Adrenal gland (tissue), 9 donors: ENCODE measurements at regions not wholly inside any gene's neighbourhood (a gene's known extent, or its start where the extent isn't known, plus 50 kb on each side); places are given as distances from the start of the nearest gene placed in this dataset.
"Not testable (repeated sequence)": the region's sequence is repeated elsewhere in the genome, so short reads cannot be mapped to it uniquely, and the experiment has no call there.

Source experiments
- DNase-seq, 7 donors: peaks; one replicate each; pipeline ENCODE4 v3.0.0-alpha.2; 2019 to 2020
- H3K27ac ChIP-seq, 5 donors: fragments of 200-600 bp; sonication (generic) in 4 of 5; 1 replicate in 3 of 5; 2 replicates in 2 of 5; pipeline versions ENCODE4 v1.5.1 to v1.8.0; 2016 to 2020; ENCODE audit warnings: mild to moderate bottlenecking in 1 of 5
- H3K27me3 ChIP-seq: fragments of 200-600 bp; 2 replicates; pipeline ENCODE4 v1.8.0; 2021
- H3K36me3 ChIP-seq, 2 donors: fragments of 200-600 bp; replicated peaks in 1 of 2; 1 replicate in 1 of 2; 2 replicates in 1 of 2; pipeline versions ENCODE4 v1.5.1 to v1.8.0; 2018 to 2022
- H3K4me1 ChIP-seq, 2 donors: fragments of 200-600 bp; replicated peaks in 1 of 2; 1 replicate in 1 of 2; 2 replicates in 1 of 2; pipeline versions ENCODE4 v1.5.1 to v1.8.0; 2018 to 2021
- H3K4me3 ChIP-seq, 4 donors: fragments of 200-600 bp; sonication (generic) in 3 of 4; one replicate each; pipeline ENCODE4 v1.5.1; 2016 to 2018
- H3K9me3 ChIP-seq, 3 donors: fragments of 200-600 bp; sonication (generic) in 1 of 3; replicated peaks in 1 of 3; 1 replicate in 2 of 3; 2 replicates in 1 of 3; pipeline versions ENCODE4 v1.5.1 to v1.8.0; 2016 to 2021
- POLR2A ChIP-seq, 2 donors: fragments of 450-650 bp; IDR thresholded peaks; one replicate each; pipeline ENCODE4 v1.6.1; 2017; ENCODE audit warnings: antibody characterized with exemption in 2 of 2, mild to moderate bottlenecking in 2 of 2, moderate library complexity in 1 of 2
- WGBS, 4 donors: extraction: QIAGEN DNeasy Blood & Tissue Kit in 2 of 4; methylation state at CpG; one replicate each; pipeline versions ENCODE4 v1.1.5 to v1.1.7; 2013 to 2017; 5-methylcytosine and 5-hydroxymethylcytosine counted together
- intact Hi-C, 2 donors: fragments of 100-400 bp; cut with DNase I; formaldehyde crosslinking; loops; one replicate each; pipeline versions ENCODE4 v1.14.1 to v1.15.0; 2022 to 2023
- TF ChIP-seq, protein P1 (sequence below), 6 experiments: fragments of 450-650 bp in 4 of 6; fragments of 200-600 bp in 2 of 6; sonication (generic) in 1 of 6; IDR thresholded peaks; 1 replicate in 5 of 6; 2 replicates in 1 of 6; pipeline versions ENCODE4 v1.5.1 to v1.8.0; 2016 to 2021; ENCODE audit warnings: antibody characterized with exemption in 6 of 6, mild to moderate bottlenecking in 2 of 6, moderate library complexity in 1 of 6
- donor health status: healthy with polysubstance abuse.
- donor health status: Bipolar disorder and iron deficiency.
- donor health status: DM: yes; HTN: yes; CAD: no.
- donor health status: DM: no; HTN: no; CAD: no.
- donor health status: DM: no; HTN: no; CAD: no.

DNA sequence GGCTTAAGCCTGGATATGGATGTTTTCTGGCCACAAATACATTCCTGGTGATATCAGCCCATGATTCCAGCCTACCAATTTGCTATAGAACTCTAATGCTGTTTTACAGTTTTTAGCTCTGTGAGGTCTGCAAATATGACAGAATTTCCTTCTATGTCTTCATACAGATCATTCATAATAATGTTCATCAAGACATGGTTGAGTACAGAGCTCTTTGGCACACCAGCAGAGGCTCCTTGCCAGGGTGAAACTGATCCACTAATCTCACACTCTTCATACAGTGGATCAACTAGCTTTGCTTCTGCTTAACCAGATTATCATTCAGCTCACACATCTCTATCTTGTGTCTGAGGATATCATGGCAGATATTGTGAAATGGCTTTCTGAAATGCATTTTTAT is 672.1 kb downstream of the STK39 start:
- H3K27ac ChIP-seq = no peak overlapping the region
- H3K9me3 ChIP-seq = no peaks in the 10 kb centered on the region
- no peak for TF ChIP-seq POLR2A (IDR thresholded peaks at IDR 0.05)

DNA sequence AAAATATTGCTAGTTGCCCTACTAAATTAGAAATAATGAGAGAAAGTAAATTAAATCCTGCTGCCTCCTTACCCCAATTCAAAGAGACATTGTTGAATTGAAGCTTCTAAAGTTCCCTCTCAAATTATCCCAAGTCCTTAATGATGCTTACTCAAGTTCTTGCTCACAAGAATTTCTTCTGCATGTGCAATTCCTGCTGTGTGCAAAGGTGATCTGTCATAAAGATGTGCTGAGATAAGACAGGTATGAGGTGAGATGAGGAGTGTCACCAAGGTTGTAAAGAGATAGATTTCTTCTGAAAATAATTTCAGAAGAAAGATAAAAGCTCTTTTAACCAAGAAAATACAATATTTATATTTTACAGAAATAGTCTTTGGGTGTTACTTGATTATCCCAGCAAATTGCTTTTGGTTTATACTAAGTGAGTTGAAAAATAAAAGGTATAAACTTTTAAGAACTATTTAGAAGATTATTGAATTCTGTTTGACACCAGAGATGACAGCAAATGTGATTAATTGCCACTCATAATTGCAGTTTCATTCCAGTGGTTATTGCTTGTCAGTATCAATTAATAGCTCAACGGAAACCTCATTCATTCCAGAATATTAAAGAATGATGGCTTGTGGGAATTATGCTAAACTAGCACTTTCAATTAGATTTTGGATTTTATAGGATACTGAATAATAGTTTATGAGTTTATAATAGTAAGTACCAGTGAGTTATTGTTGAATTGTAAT is 674.3 kb downstream of the STK39 start:
- WGBS, 4 donors = 69 to 86% (median 80%) methylated on average over 1 of the region's 1 CpG
- intact Hi-C loops = no loop called here

More for the DNA sequence above, 672.1 kb downstream of the STK39 start:
- Histone ChIP-seq H3K36me3 (no peaks in the 10 kb centered on the region), H3K4me3 (no peak overlapping the region), H3K27me3 (no peaks in the 10 kb centered on the region), H3K4me1 (no peaks in the 10 kb centered on the region)
- no peak for DNase-seq
- intact Hi-C loops = no loop called here

DNA sequence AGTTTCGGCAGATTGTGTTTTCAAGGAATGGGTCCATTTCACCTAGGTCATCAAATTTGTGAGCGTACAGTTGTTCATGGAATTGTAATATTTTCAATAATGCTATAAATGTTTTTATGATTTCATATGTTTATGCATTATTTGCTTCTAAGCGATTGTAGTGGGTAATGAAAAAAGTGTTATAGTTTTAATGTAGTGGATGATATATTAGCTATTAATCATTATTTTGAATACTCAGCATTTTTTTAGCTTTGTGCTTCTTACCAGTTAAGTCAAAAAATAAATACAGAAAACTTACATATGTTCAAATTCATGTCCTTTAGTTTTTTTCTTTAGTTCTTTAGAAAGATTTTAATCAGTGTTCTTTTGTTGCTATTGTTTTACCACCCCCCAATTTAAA is 677.0 kb downstream of the STK39 start:
- no peaks in the 10 kb centered on the region for H3K36me3 ChIP-seq
- no peak overlapping the region for H3K4me3 ChIP-seq
- DNase-seq = no peak
- H3K27ac ChIP-seq = no peak overlapping the region
- H3K27me3 ChIP-seq = no peaks in the 10 kb centered on the region
- no peak for TF ChIP-seq POLR2A (IDR thresholded peaks at IDR 0.05)
- TF ChIP-seq, protein P1, sequence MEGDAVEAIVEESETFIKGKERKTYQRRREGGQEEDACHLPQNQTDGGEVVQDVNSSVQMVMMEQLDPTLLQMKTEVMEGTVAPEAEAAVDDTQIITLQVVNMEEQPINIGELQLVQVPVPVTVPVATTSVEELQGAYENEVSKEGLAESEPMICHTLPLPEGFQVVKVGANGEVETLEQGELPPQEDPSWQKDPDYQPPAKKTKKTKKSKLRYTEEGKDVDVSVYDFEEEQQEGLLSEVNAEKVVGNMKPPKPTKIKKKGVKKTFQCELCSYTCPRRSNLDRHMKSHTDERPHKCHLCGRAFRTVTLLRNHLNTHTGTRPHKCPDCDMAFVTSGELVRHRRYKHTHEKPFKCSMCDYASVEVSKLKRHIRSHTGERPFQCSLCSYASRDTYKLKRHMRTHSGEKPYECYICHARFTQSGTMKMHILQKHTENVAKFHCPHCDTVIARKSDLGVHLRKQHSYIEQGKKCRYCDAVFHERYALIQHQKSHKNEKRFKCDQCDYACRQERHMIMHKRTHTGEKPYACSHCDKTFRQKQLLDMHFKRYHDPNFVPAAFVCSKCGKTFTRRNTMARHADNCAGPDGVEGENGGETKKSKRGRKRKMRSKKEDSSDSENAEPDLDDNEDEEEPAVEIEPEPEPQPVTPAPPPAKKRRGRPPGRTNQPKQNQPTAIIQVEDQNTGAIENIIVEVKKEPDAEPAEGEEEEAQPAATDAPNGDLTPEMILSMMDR (IDR thresholded peaks at IDR 0.05) = no peak
- H3K9me3 ChIP-seq = peaks cover 0 to 8% (median 0%) of the 10 kb centered on the region in 3 donors
- intact Hi-C loops = no loop called here
- no peaks in the 10 kb centered on the region for H3K4me1 ChIP-seq
- 83 to 95% (median 93%) methylated on average over 3 of the region's 3 CpGs for WGBS, 4 donors

More for the DNA sequence above, 674.3 kb downstream of the STK39 start:
- Histone ChIP-seq H3K4me1 (no peaks in the 10 kb centered on the region), H3K27ac (no peak overlapping the region), H3K36me3 (no peaks in the 10 kb centered on the region), H3K27me3 (no peaks in the 10 kb centered on the region), H3K4me3 (no peak overlapping the region), H3K9me3 (peaks cover 0 to 8% (median 0%) of the 10 kb centered on the region in 3 donors)
- no peak for DNase-seq
- TF ChIP-seq, protein P1 (IDR thresholded peaks at IDR 0.05) = no peak
- TF ChIP-seq POLR2A (IDR thresholded peaks at IDR 0.05) = no peak

DNA sequence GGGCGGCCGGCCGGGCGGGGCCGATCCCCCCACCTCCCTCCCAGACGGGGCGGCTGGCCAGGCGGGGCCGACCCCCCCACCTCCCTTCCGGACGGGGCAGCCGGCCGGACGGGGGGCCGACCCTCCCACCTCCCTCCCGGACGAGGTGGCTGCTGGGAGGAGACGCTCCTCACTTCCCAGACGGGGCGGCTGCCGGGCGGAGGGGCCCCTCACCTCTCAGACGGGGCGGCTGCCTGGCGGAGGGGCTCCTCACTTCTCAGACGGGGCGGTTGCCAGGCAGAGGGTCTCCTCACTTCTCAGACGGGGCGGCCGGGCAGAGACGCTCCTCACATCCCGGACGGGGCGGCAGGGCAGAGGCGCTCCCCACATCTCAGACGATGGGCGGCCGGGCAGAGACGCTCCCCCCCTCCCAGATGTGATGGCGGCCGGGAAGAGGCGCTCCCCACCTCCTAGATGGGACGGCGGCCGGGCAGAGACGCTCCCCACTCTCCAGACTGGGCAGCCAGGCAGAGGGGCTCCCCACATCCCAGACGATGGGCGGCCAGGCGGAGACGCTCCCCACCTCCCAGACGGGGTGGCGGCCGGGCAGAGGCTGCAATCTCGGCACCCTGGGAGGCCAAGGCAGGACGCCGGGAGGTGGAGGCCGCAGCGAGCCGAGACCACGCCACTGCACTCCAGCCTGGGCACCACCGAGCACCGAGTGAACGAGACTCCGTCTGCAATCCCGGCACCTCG is 675.8 kb downstream of the XIRP2 start:
- DNase-seq, H3K4me1 ChIP-seq, H3K9me3 ChIP-seq, intact Hi-C loops, H3K27ac ChIP-seq, H3K27me3 ChIP-seq, H3K36me3 ChIP-seq, H3K4me3 ChIP-seq: not testable (repeated sequence)
- WGBS, 4 donors = 92 to 100% (median 95%) methylated on average over 1 to 45 of the region's 66 CpGs; no CpG with 5 or more reads in 1 of the 4 donors

DNA sequence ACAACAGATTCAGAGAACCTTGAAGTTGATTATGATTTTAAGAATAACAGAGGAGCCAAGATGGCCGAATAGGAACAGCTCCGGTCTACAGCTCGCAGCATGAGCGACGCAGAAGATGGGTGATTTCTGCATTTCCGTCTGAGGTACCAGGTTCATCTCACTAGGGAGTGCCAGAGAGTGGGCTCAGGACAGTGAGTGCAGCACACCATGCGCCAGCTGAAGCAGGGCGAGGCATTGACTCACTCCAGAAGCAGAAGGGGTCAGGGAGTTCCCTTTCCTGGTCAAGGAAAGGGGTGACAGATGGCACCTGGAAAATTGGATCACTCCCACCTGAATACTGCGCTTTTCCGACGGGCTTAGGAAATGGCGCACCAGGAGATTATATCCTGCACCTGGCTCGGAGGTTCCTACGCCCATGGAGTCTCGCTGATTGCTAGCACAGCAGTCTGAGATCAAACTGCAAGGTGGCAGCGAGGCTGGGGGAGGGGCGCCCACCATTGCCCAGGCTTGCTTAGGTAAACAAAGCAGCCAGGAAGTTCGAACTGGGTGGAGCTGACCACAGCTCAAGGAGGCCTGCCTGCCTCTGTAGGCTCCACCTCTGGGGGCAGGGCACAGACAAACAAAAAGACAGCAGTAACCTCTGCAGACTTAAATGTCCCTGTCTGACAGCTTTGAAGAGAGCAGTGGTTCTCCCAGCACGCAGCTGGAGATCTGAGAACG is 670.2 kb downstream of the XIRP2 start:
- intact Hi-C loops, H3K4me3 ChIP-seq, H3K4me1 ChIP-seq, H3K9me3 ChIP-seq, H3K27ac ChIP-seq, DNase-seq, H3K36me3 ChIP-seq, H3K27me3 ChIP-seq: not testable (repeated sequence)
- 91 to 93% (median 91%) methylated on average over 12 to 20 of the region's 20 CpGs for WGBS, 4 donors
